T-cell (primary cell): ENCODE measurements at regions not wholly inside any gene's neighbourhood (a gene's known extent, or its start where the extent isn't known, plus 50 kb on each side); places are given as distances from the start of the nearest gene placed in this dataset.

Experiments used
- ATAC-seq, 4 experiments: fragments of 200-7000 bp in 3 of 4; fragments of 150-1000 bp in 1 of 4; cut with Tn5 transposase; replicated peaks in 1 of 4; 1 replicate in 3 of 4; 2 replicates in 1 of 4; pipeline ENCODE4 v1.10.0; 2021; ENCODE audit warnings: moderate library complexity in 3 of 4, mild to moderate bottlenecking in 2 of 4, moderate number of reproducible peaks in 1 of 4
- CTCF ChIA-PET, 2 donors: fragments of 300-600 bp; sonication (Branson Sonifier 250); formaldehyde crosslinking; loops; one replicate each; lab custom pipeline; 2022; ENCODE audit warnings: antibody characterized with exemption in 2 of 2; lab: Charles Lee
- POLR2A ChIA-PET, 2 donors: fragments of 300-600 bp; sonication (Branson Sonifier 250); formaldehyde crosslinking; loops; one replicate each; lab custom pipeline; 2022; ENCODE audit warnings: antibody characterized with exemption in 2 of 2; lab: Charles Lee
- DNase-seq, 35 experiments: peaks; one replicate each; pipeline versions ENCODE4 v3.0.0 to v3.0.0-alpha.2; 2013 to 2023
- H3K27ac ChIP-seq: one replicate; pipeline ENCODE4 v1.5.1; 2013; ENCODE audit warnings: low read length
- H3K27me3 ChIP-seq, 2 experiments: replicated peaks in 1 of 2; 1 replicate in 1 of 2; 2 replicates in 1 of 2; pipeline versions ENCODE4 v1.6.1 to v1.7.0; 2013; ENCODE audit warnings: low read length in 1 of 2, mixed read lengths in 1 of 2; ENCODE audit not compliant: control insufficient read depth in 2 of 2, insufficient read depth in 2 of 2; ENCODE audit errors: extremely low read depth in 1 of 2
- H3K36me3 ChIP-seq, 2 donors: 1 replicate in 1 of 2; 2 replicates in 1 of 2; pipeline versions ENCODE4 v1.6.1 to v1.7.0; 2013; ENCODE audit warnings: low read length in 1 of 2; ENCODE audit not compliant: control insufficient read depth in 2 of 2, insufficient read depth in 1 of 2; ENCODE audit errors: extremely low read depth in 1 of 2
- H3K4me1 ChIP-seq, 2 experiments: 1 replicate in 1 of 2; 2 replicates in 1 of 2; pipeline versions ENCODE4 v1.6.1 to v1.7.0; 2013; ENCODE audit warnings: low read length in 2 of 2, mixed read lengths in 1 of 2; ENCODE audit not compliant: insufficient read depth in 2 of 2, control insufficient read depth in 1 of 2; ENCODE audit errors: extremely low read depth in 1 of 2
- H3K4me3 ChIP-seq, 2 donors: 1 replicate in 1 of 2; 2 replicates in 1 of 2; pipeline versions ENCODE4 v1.5.1 to v1.7.0; 2013; ENCODE audit warnings: mild to moderate bottlenecking in 2 of 2, low read length in 1 of 2, moderate library complexity in 1 of 2; ENCODE audit not compliant: control insufficient read depth in 1 of 2; ENCODE audit errors: extremely low read depth in 1 of 2
- H3K9me3 ChIP-seq: 2 replicates; pipeline ENCODE4 v1.7.0; 2013
- H3K27ac Mint-ChIP-seq, 2 donors: one replicate each; pipeline ENCODE4 v1.8.0; 2020 to 2021; ENCODE audit warnings: mild to moderate bottlenecking in 2 of 2, mixed read lengths in 2 of 2
- H3K27me3 Mint-ChIP-seq, 2 donors: one replicate each; pipeline ENCODE4 v1.8.0; 2021 to 2022; ENCODE audit warnings: mixed read lengths in 2 of 2
- H3K36me3 Mint-ChIP-seq: one replicate; pipeline ENCODE4 v1.8.0; 2021; ENCODE audit warnings: mixed read lengths
- H3K4me1 Mint-ChIP-seq, 3 donors: one replicate each; pipeline ENCODE4 v1.8.0; 2020 to 2022; ENCODE audit warnings: mixed read lengths in 3 of 3, mild to moderate bottlenecking in 1 of 3
- H3K4me3 Mint-ChIP-seq, 3 donors: one replicate each; pipeline ENCODE4 v1.8.0; 2020 to 2022; ENCODE audit warnings: mild to moderate bottlenecking in 3 of 3, mixed read lengths in 3 of 3, moderate library complexity in 3 of 3
- H3K9me3 Mint-ChIP-seq, 3 donors: one replicate each; pipeline ENCODE4 v1.8.0; 2020 to 2022; ENCODE audit warnings: mixed read lengths in 3 of 3
- WGBS: methylation state at CpG from one replicate; pipeline ENCODE4 v1.1.5; 2013; ENCODE audit warnings: missing lambda C conversion rate; ENCODE audit not compliant: insufficient coverage; 5-methylcytosine and 5-hydroxymethylcytosine counted together

DNA sequence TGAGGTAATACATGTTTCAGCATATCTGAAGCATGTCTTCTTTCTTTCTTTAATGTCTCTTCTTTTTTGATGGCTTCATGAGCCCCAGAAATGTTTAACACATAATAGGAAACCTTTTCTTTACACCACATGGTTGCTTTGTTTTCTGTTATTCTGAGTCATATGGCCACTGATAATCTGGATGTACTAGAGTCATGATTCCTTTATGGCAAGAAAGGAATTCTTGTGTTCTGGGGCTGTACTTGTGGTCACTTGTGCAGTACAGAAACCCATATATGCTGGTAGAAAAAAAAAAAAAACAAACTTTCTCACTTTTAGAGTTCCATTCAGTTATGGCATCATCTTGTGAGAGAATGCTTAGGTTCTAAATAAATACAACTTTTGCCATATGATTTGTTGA, 1669.3 kb upstream of the CDH9 start:
- Histone ChIP-seq H3K9me3 (no peaks in the 10 kb centered on the region), H3K4me3 (no peak overlapping the region), H3K27ac (no peak overlapping the region), H3K4me1 (no peaks in the 10 kb centered on the region), H3K27me3 (no peaks in the 10 kb centered on the region), H3K36me3 (no peaks in the 10 kb centered on the region)
- no peak overlapping the region for H3K4me3 Mint-ChIP-seq
- H3K27me3 Mint-ChIP-seq = no peaks in the 10 kb centered on the region
- no peaks in the 10 kb centered on the region for H3K4me1 Mint-ChIP-seq
- POLR2A ChIA-PET = no interaction called here
- no peak for DNase-seq
- no peak for ATAC-seq
- CTCF ChIA-PET = no interaction called here
- peaks cover 7 to 22% (median 10%) of the 10 kb centered on the region in 3 donors for H3K9me3 Mint-ChIP-seq
- no peak overlapping the region for H3K27ac Mint-ChIP-seq
- no peaks in the 10 kb centered on the region for H3K36me3 Mint-ChIP-seq

DNA sequence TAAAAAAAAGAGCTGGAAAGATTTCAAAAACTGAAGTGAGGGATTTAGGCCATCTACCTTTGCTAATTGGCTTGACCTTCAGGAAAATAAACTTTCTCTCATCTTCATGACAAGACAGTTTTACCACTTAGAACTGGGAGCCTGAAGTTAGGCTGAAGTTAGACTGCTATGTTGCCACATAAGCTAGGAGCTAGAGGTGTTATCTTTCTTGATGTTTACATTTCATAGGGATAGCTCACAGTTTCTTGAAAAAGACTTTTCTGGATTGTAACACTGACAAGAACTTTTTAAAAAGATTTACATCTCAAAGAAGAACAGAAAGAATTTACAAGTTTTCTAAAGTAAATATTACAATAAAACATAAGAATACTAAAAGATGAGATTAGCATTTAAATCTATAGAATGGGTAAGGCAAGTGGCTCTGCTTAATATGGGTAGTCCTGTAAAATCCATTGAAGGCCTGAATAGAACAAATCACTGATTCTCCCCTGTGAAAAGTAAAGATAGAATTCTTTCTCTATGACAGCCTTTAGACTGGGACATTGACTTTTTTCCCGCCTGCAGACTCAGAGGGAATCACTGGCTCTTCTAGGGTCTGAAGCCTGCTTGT, 1665.4 kb upstream of the CDH9 start:
- ChIA-PET CTCF (no interaction called here), POLR2A (no interaction called here)
- WGBS = 75% methylated on average over 1 of the region's 1 CpG
- H3K27ac Mint-ChIP-seq = no peak overlapping the region
- peaks cover 17 to 27% (median 18%) of the 10 kb centered on the region in 3 donors for H3K9me3 Mint-ChIP-seq
- DNase-seq (no peak), ATAC-seq (no peak)
- H3K36me3 Mint-ChIP-seq = no peaks in the 10 kb centered on the region
- no peak overlapping the region for H3K4me3 Mint-ChIP-seq
- Histone ChIP-seq H3K4me3 (no peak overlapping the region), H3K4me1 (no peaks in the 10 kb centered on the region), H3K9me3 (no peaks in the 10 kb centered on the region), H3K27me3 (no peaks in the 10 kb centered on the region), H3K36me3 (no peaks in the 10 kb centered on the region), H3K27ac (no peak overlapping the region)
- no peaks in the 10 kb centered on the region for H3K27me3 Mint-ChIP-seq
- no peaks in the 10 kb centered on the region for H3K4me1 Mint-ChIP-seq

DNA sequence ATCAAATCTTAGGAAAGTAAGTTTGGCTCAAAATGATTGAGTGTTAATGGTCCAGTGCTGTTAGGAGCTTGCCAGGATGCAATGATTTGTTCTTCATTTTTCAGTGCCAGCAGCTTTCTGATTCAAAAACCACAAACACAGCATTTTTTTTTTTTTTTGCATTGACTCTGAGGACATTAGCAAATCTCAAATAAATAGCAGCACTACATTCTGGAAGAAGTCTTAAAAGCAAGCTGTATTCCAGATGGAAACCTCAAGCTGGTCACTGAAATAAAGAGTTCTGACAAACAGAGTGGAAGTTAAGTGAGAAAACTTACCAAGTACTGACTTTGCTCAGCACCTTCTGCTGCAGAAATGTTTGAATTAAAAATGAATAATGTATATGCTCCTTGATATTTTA, 1653.1 kb upstream of the CDH9 start:
- no peaks in the 10 kb centered on the region for H3K4me1 ChIP-seq

DNA sequence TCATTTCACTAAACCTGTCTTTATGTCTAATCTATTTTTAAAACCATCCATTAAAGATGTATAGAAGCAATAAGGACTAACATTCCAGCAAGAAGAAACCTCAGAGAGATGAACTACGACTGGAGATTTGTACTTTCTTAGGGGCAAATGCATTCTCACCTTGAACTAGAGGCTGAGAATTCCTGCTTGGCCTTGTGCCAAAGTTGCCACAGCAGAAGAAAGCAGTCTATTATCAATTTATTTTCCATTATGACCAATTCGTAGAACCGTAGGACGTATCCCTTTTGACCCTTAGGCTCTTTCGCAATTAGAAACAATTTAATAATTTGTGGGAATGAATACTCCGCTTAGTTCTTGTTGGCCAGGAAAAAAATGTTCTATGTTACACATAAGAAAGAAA, 1647.4 kb upstream of the CDH9 start:
- H3K4me3 ChIP-seq = no peak overlapping the region
- Mint-ChIP-seq H3K27me3 (no peaks in the 10 kb centered on the region), H3K9me3 (peaks cover 0 to 8% (median 4%) of the 10 kb centered on the region in 3 donors), H3K4me1 (no peaks in the 10 kb centered on the region), H3K4me3 (no peak overlapping the region), H3K27ac (no peak overlapping the region), H3K36me3 (no peaks in the 10 kb centered on the region)
- H3K36me3 ChIP-seq = no peaks in the 10 kb centered on the region
- 40% methylated on average over 1 of the region's 6 CpGs for WGBS
- no peak overlapping the region for H3K27ac ChIP-seq
- ChIA-PET POLR2A (no interaction called here), CTCF (no interaction called here)
- no peaks in the 10 kb centered on the region for H3K27me3 ChIP-seq
- no peaks in the 10 kb centered on the region for H3K4me1 ChIP-seq
- H3K9me3 ChIP-seq = peaks cover 3% of the 10 kb centered on the region
- no peak for DNase-seq
- no peak for ATAC-seq

More for the DNA sequence above, 1653.1 kb upstream of the CDH9 start:
- no peaks in the 10 kb centered on the region for H3K36me3 Mint-ChIP-seq
- ATAC-seq (no peak), DNase-seq (no peak)
- H3K4me3 Mint-ChIP-seq = no peak overlapping the region
- ChIA-PET CTCF (no interaction called here), POLR2A (no interaction called here)
- no peaks in the 10 kb centered on the region for H3K27me3 Mint-ChIP-seq
- no peak overlapping the region for H3K27ac ChIP-seq
- peaks cover 0 to 6% (median 3%) of the 10 kb centered on the region in 3 donors for H3K9me3 Mint-ChIP-seq
- H3K27ac Mint-ChIP-seq = no peak overlapping the region
- H3K9me3 ChIP-seq = no peaks in the 10 kb centered on the region
- no peaks in the 10 kb centered on the region for H3K4me1 Mint-ChIP-seq
- H3K4me3 ChIP-seq = no peak overlapping the region
- H3K27me3 ChIP-seq = no peaks in the 10 kb centered on the region
- H3K36me3 ChIP-seq = no peaks in the 10 kb centered on the region

DNA sequence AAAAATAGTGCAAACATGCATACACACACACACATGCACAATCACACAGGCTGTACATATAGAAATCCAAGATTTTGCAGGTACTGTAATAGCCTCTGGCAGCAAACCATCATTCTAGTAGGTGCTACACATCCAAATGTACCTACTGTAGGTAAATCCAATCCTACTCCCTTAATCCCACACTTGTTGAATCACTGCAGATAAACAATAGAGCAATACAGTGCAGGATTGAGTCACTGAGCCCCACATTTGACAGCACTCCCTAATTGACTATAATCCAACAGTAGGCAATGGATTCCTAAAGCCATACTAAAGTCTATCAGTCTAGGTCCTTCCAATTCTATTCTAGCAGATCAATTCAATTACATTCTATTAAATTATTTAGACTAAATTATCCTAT, 1640.5 kb upstream of the CDH9 start:
- CTCF ChIA-PET = no interaction called here
- Histone ChIP-seq H3K27me3 (no peaks in the 10 kb centered on the region), H3K9me3 (no peaks in the 10 kb centered on the region), H3K4me1 (no peaks in the 10 kb centered on the region), H3K36me3 (no peaks in the 10 kb centered on the region), H3K27ac (no peak overlapping the region), H3K4me3 (no peak overlapping the region)
- Mint-ChIP-seq H3K36me3 (no peaks in the 10 kb centered on the region), H3K27ac (no peak overlapping the region), H3K4me3 (no peak overlapping the region), H3K27me3 (no peaks in the 10 kb centered on the region), H3K4me1 (no peaks in the 10 kb centered on the region), H3K9me3 (peaks cover 0 to 8% (median 6%) of the 10 kb centered on the region in 3 donors)
- DNase-seq (no peak), ATAC-seq (no peak)
- POLR2A ChIA-PET = no interaction called here

DNA sequence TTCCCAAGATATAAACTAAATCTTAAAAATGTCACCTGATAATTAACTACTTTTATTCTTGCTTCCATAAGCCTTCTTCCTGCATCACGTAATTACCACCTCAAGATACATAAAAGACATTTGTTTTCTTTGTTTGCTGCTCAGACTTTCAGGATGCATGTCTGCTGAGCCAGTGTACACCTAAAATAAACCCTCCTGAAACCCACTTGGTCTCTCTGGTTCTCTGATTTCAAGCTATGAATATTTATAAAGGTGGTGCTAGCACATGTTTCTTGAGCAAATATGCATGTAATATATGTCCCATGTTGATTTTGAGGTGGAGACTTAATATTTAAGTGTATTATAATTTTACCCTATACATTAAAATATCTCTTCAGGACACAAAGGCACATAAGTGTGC, 1627.7 kb upstream of the CDH9 start:
- ChIA-PET POLR2A (no interaction called here), CTCF (no interaction called here)
- Histone ChIP-seq H3K9me3 (no peaks in the 10 kb centered on the region), H3K27me3 (no peaks in the 10 kb centered on the region), H3K36me3 (no peaks in the 10 kb centered on the region), H3K4me1 (no peaks in the 10 kb centered on the region), H3K27ac (no peak overlapping the region), H3K4me3 (no peak overlapping the region)
- Mint-ChIP-seq H3K4me3 (no peak overlapping the region), H3K27me3 (no peaks in the 10 kb centered on the region), H3K36me3 (no peaks in the 10 kb centered on the region), H3K27ac (no peak overlapping the region), H3K9me3 (peaks cover 21 to 41% (median 25%) of the 10 kb centered on the region in 3 donors), H3K4me1 (no peaks in the 10 kb centered on the region)
- ATAC-seq = no peak
- no peak for DNase-seq
- WGBS = 38% methylated on average over 1 of the region's 1 CpG

DNA sequence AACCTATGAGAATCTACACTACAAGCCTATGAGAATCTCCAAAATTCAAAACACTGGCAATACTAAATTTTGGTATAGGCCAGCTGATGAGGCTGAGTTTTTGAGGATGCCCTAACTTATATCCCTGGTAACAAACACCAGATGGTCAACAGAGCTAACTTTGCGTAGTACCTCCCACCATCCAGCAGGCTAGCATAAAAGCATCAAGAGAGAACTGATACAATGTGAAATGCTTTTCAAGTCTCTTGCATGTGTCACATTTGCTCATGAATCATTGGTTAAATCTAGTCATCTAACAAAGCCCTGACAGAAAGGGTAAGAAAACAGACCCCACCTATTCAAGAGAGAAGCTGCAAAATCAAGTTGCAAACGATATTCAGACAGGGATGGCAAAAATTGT, 1609.7 kb upstream of the CDH9 start:
- Mint-ChIP-seq H3K27ac (no peak overlapping the region), H3K9me3 (peaks cover 0 to 18% (median 12%) of the 10 kb centered on the region in 3 donors), H3K4me3 (no peak overlapping the region), H3K27me3 (no peaks in the 10 kb centered on the region), H3K36me3 (no peaks in the 10 kb centered on the region), H3K4me1 (no peaks in the 10 kb centered on the region)
- Histone ChIP-seq H3K9me3 (peaks cover 2% of the 10 kb centered on the region), H3K4me1 (no peaks in the 10 kb centered on the region), H3K36me3 (no peaks in the 10 kb centered on the region), H3K27me3 (no peaks in the 10 kb centered on the region), H3K4me3 (no peak overlapping the region), H3K27ac (no peak overlapping the region)
- ChIA-PET POLR2A (no interaction called here), CTCF (interaction anchor here (0.6 to 1.2 kb wide), 2 partner anchors 10 to 33 kb away, joined by 3 read pairs; no protein-coding TSS in a partner anchor)
- DNase-seq = no peak
- ATAC-seq = no peak
- WGBS = 100% methylated on average over 1 of the region's 2 CpGs
